ENCODE measurements at regions not wholly inside any gene's neighbourhood (a gene's known extent, or its start where the extent isn't known, plus 50 kb on each side); places are given as distances from the start of the nearest gene placed in this dataset.
"Not testable (repeated sequence)": the region's sequence is repeated elsewhere in the genome, so short reads cannot be mapped to it uniquely, and the experiment has no call there.

DNA sequence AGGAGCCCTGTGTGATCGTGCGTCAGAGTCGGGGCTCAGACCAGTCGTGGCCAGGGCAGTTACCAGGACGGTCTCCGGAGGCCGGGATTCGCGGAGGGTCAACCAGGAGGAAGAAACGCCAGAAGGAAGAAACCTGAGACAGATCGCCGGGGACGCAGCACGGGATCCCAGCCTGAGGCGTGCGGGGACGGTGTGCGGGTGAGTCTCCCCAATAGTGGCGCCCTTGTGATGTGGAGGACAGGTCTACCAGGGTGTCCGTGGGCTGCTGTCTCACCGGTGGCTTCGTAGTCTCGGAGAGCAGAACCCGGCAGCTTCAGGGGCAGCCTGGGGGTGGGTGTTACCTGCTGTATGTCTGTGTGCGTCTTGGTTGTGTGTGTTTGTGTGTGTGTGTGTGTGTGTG is 1399.1 kb upstream of the PCDH10 start:
- H3K4me3 ChIP-seq (ENCODE audit: low read depth, low read length); DNase-seq (ENCODE audit: low read depth): not testable (repeated sequence)

DNA sequence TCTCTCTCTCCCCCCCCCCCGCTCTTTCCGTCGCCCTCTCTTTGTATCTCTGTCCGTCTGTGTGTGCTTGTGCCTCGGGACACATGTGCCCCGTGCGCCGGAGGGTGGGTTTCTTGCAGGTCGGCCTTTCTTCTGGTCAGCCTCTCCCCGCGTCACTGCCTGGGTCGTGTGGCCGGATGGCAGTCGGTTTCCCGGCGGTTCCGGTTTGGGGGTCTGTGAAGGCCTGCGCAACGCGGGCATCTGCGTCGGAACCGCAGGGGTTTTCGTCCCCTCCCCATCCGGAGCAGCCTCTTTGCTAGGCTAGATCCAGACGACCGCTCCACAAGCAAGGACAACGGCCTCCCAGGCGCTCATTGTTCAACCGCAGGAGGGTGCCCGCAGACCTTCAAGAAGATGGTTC is 1398.6 kb upstream of the PCDH10 start:
- not testable (repeated sequence) for H3K4me3 ChIP-seq (ENCODE audit: low read depth, low read length); DNase-seq (ENCODE audit: low read depth)

DNA sequence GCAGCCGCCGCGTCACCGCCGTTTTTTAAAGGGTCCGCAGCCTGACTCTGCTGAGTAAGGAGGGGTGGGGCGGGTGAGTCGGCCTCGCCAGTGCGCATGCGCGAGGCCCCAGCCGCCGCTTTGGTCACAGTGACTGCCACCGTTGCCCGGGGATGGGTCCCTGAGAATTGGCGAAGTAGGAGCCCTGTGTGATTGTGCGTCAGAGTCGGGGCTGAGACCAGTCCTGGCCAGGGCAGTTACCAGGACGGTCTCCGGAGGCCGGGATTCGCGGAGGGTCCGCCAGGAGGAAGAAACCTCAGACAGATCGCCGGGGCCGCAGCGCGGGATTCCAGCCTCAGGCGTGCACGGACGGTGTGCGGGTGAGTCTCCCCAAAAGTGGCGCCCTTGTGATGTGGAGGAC is 1386.9 kb upstream of the PCDH10 start:
- DNase-seq (ENCODE audit: low read depth); H3K4me3 ChIP-seq (ENCODE audit: low read depth, low read length): not testable (repeated sequence)

DNA sequence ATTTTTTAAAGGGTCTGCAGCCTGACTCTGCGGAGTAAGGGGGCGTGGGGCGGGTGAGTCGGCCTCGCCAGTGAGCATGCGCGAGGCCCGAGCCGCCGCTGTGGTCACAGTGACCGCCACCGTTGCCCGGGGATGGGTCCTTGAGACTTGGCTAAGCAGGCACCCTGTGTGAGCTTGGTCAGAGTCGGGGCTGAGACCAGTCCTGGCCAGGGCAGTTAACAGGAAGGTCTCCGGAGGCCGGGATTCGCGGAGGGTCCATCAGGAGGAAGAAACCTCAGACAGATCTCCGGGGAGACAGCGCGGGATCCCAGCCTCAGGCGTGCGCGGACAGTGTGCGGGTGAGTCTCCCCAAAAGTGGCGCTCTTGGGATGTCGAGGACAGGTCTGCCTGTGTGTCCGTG is 1384.4 kb upstream of the PCDH10 start:
- no peak overlapping the region for H3K4me3 ChIP-seq (ENCODE audit: low read depth, low read length)
- DNase-seq (ENCODE audit: low read depth) = no peak
- TF ChIP-seq, protein P1, sequence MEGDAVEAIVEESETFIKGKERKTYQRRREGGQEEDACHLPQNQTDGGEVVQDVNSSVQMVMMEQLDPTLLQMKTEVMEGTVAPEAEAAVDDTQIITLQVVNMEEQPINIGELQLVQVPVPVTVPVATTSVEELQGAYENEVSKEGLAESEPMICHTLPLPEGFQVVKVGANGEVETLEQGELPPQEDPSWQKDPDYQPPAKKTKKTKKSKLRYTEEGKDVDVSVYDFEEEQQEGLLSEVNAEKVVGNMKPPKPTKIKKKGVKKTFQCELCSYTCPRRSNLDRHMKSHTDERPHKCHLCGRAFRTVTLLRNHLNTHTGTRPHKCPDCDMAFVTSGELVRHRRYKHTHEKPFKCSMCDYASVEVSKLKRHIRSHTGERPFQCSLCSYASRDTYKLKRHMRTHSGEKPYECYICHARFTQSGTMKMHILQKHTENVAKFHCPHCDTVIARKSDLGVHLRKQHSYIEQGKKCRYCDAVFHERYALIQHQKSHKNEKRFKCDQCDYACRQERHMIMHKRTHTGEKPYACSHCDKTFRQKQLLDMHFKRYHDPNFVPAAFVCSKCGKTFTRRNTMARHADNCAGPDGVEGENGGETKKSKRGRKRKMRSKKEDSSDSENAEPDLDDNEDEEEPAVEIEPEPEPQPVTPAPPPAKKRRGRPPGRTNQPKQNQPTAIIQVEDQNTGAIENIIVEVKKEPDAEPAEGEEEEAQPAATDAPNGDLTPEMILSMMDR (IDR thresholded peaks at IDR 0.05; ENCODE audit: insufficient read depth, low read depth, low read length, missing control alignments) = no peak

DNA sequence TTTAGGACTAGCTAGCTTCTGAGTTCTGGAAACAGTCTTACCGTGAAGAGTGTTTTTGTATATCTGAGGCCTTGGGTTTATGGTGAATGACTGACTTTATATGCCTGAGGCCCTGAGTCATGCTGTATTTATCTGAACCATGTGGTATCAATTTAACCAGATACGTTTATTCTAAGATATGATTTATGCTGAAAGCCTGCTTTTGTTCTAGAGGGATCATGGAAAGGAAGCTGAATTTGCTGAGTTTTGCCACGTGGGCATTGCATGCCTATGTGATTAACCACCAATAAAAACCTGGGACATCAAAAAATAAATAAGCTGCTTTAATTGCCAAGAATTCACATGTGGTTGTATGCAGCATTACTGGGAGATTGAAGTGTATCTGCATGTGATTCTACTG is 1374.7 kb upstream of the PCDH10 start:
- DNase-seq (ENCODE audit: low read depth); H3K4me3 ChIP-seq (ENCODE audit: low read depth, low read length): not testable (repeated sequence)

DNA sequence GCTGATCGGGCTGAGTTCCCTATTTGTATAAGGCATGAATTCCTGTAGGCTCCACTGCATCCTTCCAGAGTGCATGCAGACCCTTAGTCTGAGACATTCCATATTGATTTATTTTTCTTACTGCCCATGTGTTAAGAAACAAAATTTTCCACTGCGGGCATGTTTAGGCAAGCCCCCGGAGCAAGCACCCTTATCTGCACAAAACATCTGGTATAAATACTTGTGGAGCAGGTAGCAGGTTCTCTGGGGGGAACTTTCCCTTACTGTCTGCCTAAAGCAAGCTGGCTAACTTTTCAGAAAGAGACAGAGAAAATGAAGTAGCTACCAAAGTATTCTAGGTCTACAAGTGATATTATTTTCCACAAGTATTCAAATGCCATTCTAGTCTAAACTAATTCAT is 1338.5 kb upstream of the PCDH10 start:
- not testable (repeated sequence) for H3K4me3 ChIP-seq (ENCODE audit: low read depth, low read length); DNase-seq (ENCODE audit: low read depth)

All from GM12865 (cell line).